K562 (cell line): ENCODE measurements at regions not wholly inside any gene's neighbourhood (a gene's known extent, or its start where the extent isn't known, plus 50 kb on each side); places are given as distances from the start of the nearest gene placed in this dataset.

Experiments
- ATAC-seq: fragments of 200-7000 bp; cut with Tn5 transposase; 3 replicates; pipeline ENCODE4 v1.9.1; 2020; ENCODE audit warnings: moderate library complexity
- BruUV-seq: library from RNA; stranded (reverse); fragments of 400-500 nt; replicated peaks from 2 replicates; lab custom pipeline; 2021; lab: Mats Ljungman, UMichigan
- CTCF ChIA-PET: fragments of 300-600 bp; formaldehyde crosslinking; extraction: SDS; loops from one replicate; lab custom pipeline; 2021; ENCODE audit warnings: low intra/inter-chr PET ratio; lab: Yijun Ruan, JAX
- POLR2A ChIA-PET: fragments of 300-600, 350-650 bp; sonication (Branson Sonifier 250); formaldehyde crosslinking; extraction: SDS; loops from one replicate; lab custom pipeline; 2021; ENCODE audit warnings: antibody characterized with exemption, inconsistent platforms; lab: Yijun Ruan, JAX
- DNase-seq, 4 experiments: peaks; one replicate each; pipeline versions ENCODE4 v3.0.0 to v3.0.0-alpha.2; 2011 to 2018; ENCODE audit warnings: low spot score in 3 of 4, mixed read lengths in 3 of 4; ENCODE audit errors: extremely low read depth in 1 of 4
- FAIRE-seq: peaks from 2 replicates; lab custom pipeline; 2011; peaks lifted over from hg19 to GRCh38; lab: Jason Lieb, UNC
- H2AFZ ChIP-seq: 2 replicates; pipeline ENCODE4 v1.6.0; 2011; ENCODE audit warnings: low read depth, low read length, control low read depth, inconsistent platforms
- H3K27ac ChIP-seq: fragments of 200-600 bp; 3 replicates; pipeline ENCODE4 v1.8.0; 2011; ENCODE audit warnings: low read depth, mild to moderate bottlenecking, control low read depth, inconsistent platforms, low read length, moderate library complexity, mixed read lengths; ENCODE audit errors: extremely low read depth
- H3K27me3 ChIP-seq, 2 experiments: fragments of 300-600 bp in 1 of 2; 2 replicates in 1 of 2; 3 replicates in 1 of 2; pipeline versions ENCODE4 v1.6.0 to v1.8.0; 2011; ENCODE audit warnings: inconsistent platforms in 2 of 2, low read length in 2 of 2, mild to moderate bottlenecking in 1 of 2, mixed read lengths in 1 of 2, moderate library complexity in 1 of 2; ENCODE audit not compliant: control insufficient read depth in 2 of 2, insufficient read depth in 2 of 2
- H3K36me3 ChIP-seq: fragments of 300-600 bp; 3 replicates; pipeline ENCODE4 v1.8.0; 2011; ENCODE audit warnings: mild to moderate bottlenecking, low read length, inconsistent platforms; ENCODE audit not compliant: control insufficient read depth, insufficient read depth
- H3K4me1 ChIP-seq, 2 experiments: fragments of 200-600 bp in 1 of 2; replicated peaks in 1 of 2; 2 replicates in 1 of 2; 3 replicates in 1 of 2; pipeline versions ENCODE4 v1.5.1 to v1.8.0; 2011; ENCODE audit warnings: inconsistent platforms in 2 of 2, low read length in 2 of 2, mild to moderate bottlenecking in 1 of 2, mixed read lengths in 1 of 2, moderate library complexity in 1 of 2; ENCODE audit not compliant: control insufficient read depth in 2 of 2, insufficient read depth in 2 of 2
- H3K4me2 ChIP-seq: 2 replicates; pipeline ENCODE4 v1.6.1; 2011; ENCODE audit warnings: low read length, control low read depth, inconsistent platforms, mixed read lengths; ENCODE audit not compliant: insufficient read depth
- H3K4me3 ChIP-seq: fragments of 200-600 bp; sonication (generic), shearing (Covaris generic); 2 replicates; pipeline ENCODE4 v1.5.1; 2016; ENCODE audit warnings: control low read depth, inconsistent platforms
- H3K79me2 ChIP-seq: fragments of 200-600 bp; 3 replicates; pipeline ENCODE4 v1.8.0; 2011; ENCODE audit warnings: low read length, inconsistent platforms; ENCODE audit not compliant: control insufficient read depth, insufficient read depth
- H3K9ac ChIP-seq, 2 experiments: 2 replicates each; pipeline versions ENCODE4 v1.6.0 to v1.6.1; 2011; ENCODE audit warnings: low read depth in 2 of 2, low read length in 2 of 2, control low read depth in 1 of 2, inconsistent platforms in 1 of 2, mild to moderate bottlenecking in 1 of 2, mixed read lengths in 1 of 2; ENCODE audit not compliant: insufficient read depth in 1 of 2
- H3K9me1 ChIP-seq: one replicate; pipeline ENCODE4 v1.6.0; 2011; ENCODE audit warnings: inconsistent platforms, mild to moderate bottlenecking, low read length, moderate library complexity; ENCODE audit not compliant: control insufficient read depth, insufficient read depth
- H3K9me3 ChIP-seq: replicated peaks from 2 replicates; pipeline ENCODE4 v1.5.1; 2011; ENCODE audit warnings: low read depth, low read length, inconsistent platforms; ENCODE audit not compliant: control insufficient read depth, insufficient read depth
- H4K20me1 ChIP-seq: replicated peaks from 2 replicates; pipeline ENCODE4 v1.6.1; 2011; ENCODE audit warnings: low read length, inconsistent platforms, mixed read lengths; ENCODE audit not compliant: control insufficient read depth, insufficient read depth
- ADNP ChIP-seq: fragments of 200-800 bp; sonication (Bioruptor generic); IDR thresholded peaks from 2 replicates; pipeline ENCODE4 v1.6.1; 2016; ENCODE audit warnings: missing genetic modification characterization, missing compliant biosample characterization
- BCL6 ChIP-seq: fragments of 250-450 bp; sonication (Bioruptor Pico); IDR thresholded peaks from 2 replicates; pipeline ENCODE4 v1.4.0; 2020
- CAMTA2 ChIP-seq: fragments of 250-450 bp; sonication (Bioruptor Pico); conservative IDR thresholded peaks from 2 replicates; pipeline ENCODE4 v1.5.1; 2022
- DPF2 ChIP-seq: fragments of 450-650 bp; IDR thresholded peaks from 2 replicates; pipeline ENCODE4 v1.6.1; 2016
- ETV5 ChIP-seq: sonication (generic); formaldehyde crosslinking; IDR thresholded peaks from 2 replicates; pipeline ENCODE4 v1.4.0; 2020; ENCODE audit warnings: low read depth, mild to moderate bottlenecking, missing genetic modification reagents
- FOSL1 ChIP-seq: fragments of 200-800 bp; sonication (Bioruptor generic); conservative IDR thresholded peaks from 2 replicates; pipeline ENCODE4 v1.6.1; 2016; ENCODE audit warnings: missing genetic modification characterization, missing compliant biosample characterization
- KLF13 ChIP-seq: fragments of 450-650 bp; IDR thresholded peaks from 2 replicates; pipeline ENCODE4 v1.6.1; 2016; ENCODE audit warnings: missing genetic modification characterization, low read depth, mild to moderate bottlenecking, missing compliant biosample characterization, moderate library complexity, borderline replicate concordance
- MEF2D ChIP-seq: conservative IDR thresholded peaks from 2 replicates; pipeline ENCODE4 v1.6.1; 2016; ENCODE audit warnings: low read depth, missing genetic modification characterization, missing compliant biosample characterization
- PRPF4 ChIP-seq: fragments of 200-400 bp; formaldehyde crosslinking; IDR thresholded peaks from one replicate; pipeline ENCODE4 v1.6.1; 2017; ENCODE audit warnings: low read length, low read depth, mild to moderate bottlenecking; ENCODE audit not compliant: insufficient read depth, poor library complexity, severe bottlenecking
- RBM34 ChIP-seq: fragments of 200-400 bp; formaldehyde crosslinking; IDR thresholded peaks from 2 replicates; pipeline ENCODE4 v1.6.1; 2018; ENCODE audit warnings: low read length, borderline replicate concordance; ENCODE audit not compliant: insufficient read depth
- ZBTB26 ChIP-seq: fragments of 450-650 bp; formaldehyde crosslinking; IDR thresholded peaks from 2 replicates; pipeline ENCODE4 v1.4.0; 2022; ENCODE audit warnings: missing genetic modification characterization
- ZNF407 ChIP-seq: fragments of 450-650 bp; IDR thresholded peaks from 2 replicates; pipeline ENCODE4 v1.6.1; 2016; ENCODE audit warnings: low read depth
- WGBS: fragments of 100-300 bp; shearing (Covaris generic); methylation state at CpG from one replicate; pipeline ENCODE4 v1.1.6; 2016; ENCODE audit warnings: low coverage, mixed read lengths; ENCODE audit not compliant: insufficient coverage; ENCODE audit errors: missing lambda C conversion rate; 5-methylcytosine and 5-hydroxymethylcytosine counted together
- in situ Hi-C: fragments of 300-500 bp; cut with MboI; formaldehyde crosslinking; loops from 4 replicates; pipeline ENCODE4 v1.15.0; 2018; ENCODE audit warnings: inconsistent platforms, mixed read lengths
- intact Hi-C: fragments of 100-400 bp; cut with micrococcal nuclease; formaldehyde crosslinking; loops from 2 replicates; pipeline ENCODE4 v1.14.2; 2022

GRCh38 chr14:105987563-105987962, 461.2 kb downstream of the TMEM121 start (continued):
- TF ChIP-seq KLF13 (tag) (no peak), PRPF4 (no peak), FOSL1 (tag) (no peak), ZBTB26 (CRISPR knock-in tag) (no peak), BCL6 (CRISPR knock-in tag) (no peak)

- Histone ChIP-seq H3K27me3 (no peaks in the 10 kb centered on the region), H3K4me3 (no peak overlapping the region), H3K9me1 (no peaks in the 10 kb centered on the region), H3K27ac (no peak overlapping the region), H3K79me2 (no peaks in the 10 kb centered on the region), H2AFZ (no peak overlapping the region), H3K9me3 (no peaks in the 10 kb centered on the region), H3K9ac (no peak overlapping the region), H3K36me3 (no peaks in the 10 kb centered on the region), H3K4me1 (no peaks in the 10 kb centered on the region), H3K4me2 (no peak overlapping the region), H4K20me1 (no peaks in the 10 kb centered on the region)
- ChIA-PET CTCF (no interaction called here), POLR2A (no interaction called here)
- DNase-seq (no peak), ATAC-seq (no peak), FAIRE-seq (no peak)
- WGBS, result 0% methylated on average over 2 of the region's 2 CpGs
- in situ Hi-C loops, result no loop called here
- intact Hi-C loops, result no loop called here
- no TSS peak for BruUV-seq
- no peak for TF ChIP-seq RBM34
- no peak for TF ChIP-seq ETV5 (CRISPR knock-in tag)
- TF ChIP-seq ZNF407, result no peak
- no peak for TF ChIP-seq MEF2D (tag)
- no peak for TF ChIP-seq DPF2
- no peak for TF ChIP-seq ADNP
- TF ChIP-seq CAMTA2 (CRISPR knock-in tag), result no peak
Observed at GRCh38 chr14:105989566-105990302, 463.4 kb downstream of the TMEM121 start.
